ENCODE measurements at regions not wholly inside any gene's neighbourhood (a gene's known extent, or its start where the extent isn't known, plus 50 kb on each side); places are given as distances from the start of the nearest gene placed in this dataset.
A peak's percentile ranks its signal among the peaks of the same experiment; 100 is the strongest.

DNA sequence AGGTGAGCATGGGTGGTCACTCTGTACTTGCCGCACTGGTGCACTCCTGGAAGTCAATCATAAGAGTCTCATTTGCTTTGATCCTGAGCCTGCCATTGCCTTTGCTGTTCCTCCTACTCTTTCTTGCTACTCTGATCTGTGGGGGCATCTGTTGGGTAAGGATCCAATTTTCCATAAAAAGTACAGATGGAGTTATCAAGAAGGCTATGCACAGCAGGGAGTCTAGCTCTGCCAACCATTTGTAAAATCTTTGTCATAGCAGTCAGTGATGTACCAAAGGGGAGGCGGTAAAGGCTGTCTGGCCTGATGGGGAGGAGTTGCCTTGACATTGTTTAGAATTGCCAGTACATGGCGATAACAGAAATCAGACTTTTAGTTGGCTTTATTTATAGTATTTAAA lies 109.0 kb upstream of the PLPPR1 start:
- DNase-seq (ENCODE audit: low read depth) = no peak
- no peak overlapping the region for H3K4me3 ChIP-seq (ENCODE audit: low read depth, low read length)
- TF ChIP-seq CTCF (conservative IDR thresholded peaks at IDR 0.05; ENCODE audit: low read depth, low read length) = no peak

GRCh38 chr9:100926366-100926765 lies 102.2 kb upstream of the PLPPR1 start:
- no peak for TF ChIP-seq CTCF (conservative IDR thresholded peaks at IDR 0.05; ENCODE audit: low read depth, low read length)
- H3K4me3 ChIP-seq (ENCODE audit: low read depth, low read length) = no peak overlapping the region
- DNase-seq (ENCODE audit: low read depth) = no peak

- no peak for DNase-seq (ENCODE audit: low read depth)
- no peak for TF ChIP-seq CTCF (conservative IDR thresholded peaks at IDR 0.05; ENCODE audit: low read depth, low read length)
Measured at GRCh38 chr9:100927763-100928162, 100.8 kb upstream of the PLPPR1 start.

GRCh38 chr9:100933656-100934055 lies 94.9 kb upstream of the PLPPR1 start:
- H3K4me3 ChIP-seq (ENCODE audit: low read depth, low read length) = no peak overlapping the region
- TF ChIP-seq CTCF (conservative IDR thresholded peaks at IDR 0.05; ENCODE audit: low read depth, low read length) = no peak
- DNase-seq (ENCODE audit: low read depth) = peak; percentile 5

More at GRCh38 chr9:100927763-100928162, 100.8 kb upstream of the PLPPR1 start:
- H3K4me3 ChIP-seq (ENCODE audit: low read depth, low read length) = no peak overlapping the region

DNA sequence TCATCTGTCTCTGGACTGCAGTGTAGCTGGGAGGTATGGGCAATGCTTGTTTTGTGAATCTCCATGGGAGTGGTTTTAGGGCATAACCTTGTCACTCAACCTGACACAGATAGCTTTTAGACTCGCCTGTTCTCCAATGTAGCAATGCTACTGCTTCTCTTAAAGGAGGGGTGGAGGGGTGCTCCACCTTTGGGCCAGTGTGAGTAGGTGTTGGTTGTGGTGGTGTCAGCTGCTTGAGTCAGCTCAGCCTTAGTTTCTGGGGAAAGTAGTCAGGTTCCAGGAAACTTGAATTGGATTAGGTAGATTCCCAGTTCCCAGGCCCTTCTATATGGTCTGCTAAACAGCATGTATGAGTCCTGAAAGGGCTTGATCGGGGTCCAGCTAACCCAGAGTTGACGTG lies 91.1 kb upstream of the PLPPR1 start:
- DNase-seq (ENCODE audit: low read depth) = no peak
- no peak overlapping the region for H3K4me3 ChIP-seq (ENCODE audit: low read depth, low read length)
- no peak for TF ChIP-seq CTCF (conservative IDR thresholded peaks at IDR 0.05; ENCODE audit: low read depth, low read length)

DNA sequence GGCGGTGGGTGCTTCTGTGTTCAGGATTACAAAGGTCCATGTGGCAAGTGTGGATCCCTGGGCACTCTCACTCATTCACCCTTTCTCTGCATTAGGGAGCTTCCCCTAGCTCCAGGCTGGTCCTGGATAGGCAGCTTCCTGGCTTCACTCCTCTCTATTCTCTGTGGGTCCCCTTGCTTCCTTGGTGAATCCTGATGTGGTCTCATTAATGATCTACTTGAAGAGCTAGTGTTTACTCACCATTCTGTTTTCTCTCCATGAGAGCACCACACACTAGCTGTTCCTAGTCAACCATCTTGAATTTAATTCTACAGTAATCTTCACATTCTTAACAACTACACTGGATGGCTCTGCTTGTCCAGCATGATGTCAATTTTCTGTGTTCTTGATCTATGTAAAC lies 90.0 kb upstream of the PLPPR1 start:
- no peak overlapping the region for H3K4me3 ChIP-seq (ENCODE audit: low read depth, low read length)
- no peak for DNase-seq (ENCODE audit: low read depth)
- no peak for TF ChIP-seq CTCF (conservative IDR thresholded peaks at IDR 0.05; ENCODE audit: low read depth, low read length)

- H3K4me3 ChIP-seq (ENCODE audit: low read depth, low read length) = no peak overlapping the region
- DNase-seq (ENCODE audit: low read depth) = no peak
- TF ChIP-seq CTCF (conservative IDR thresholded peaks at IDR 0.05; ENCODE audit: low read depth, low read length) = no peak
Measured at GRCh38 chr9:100939636-100940035, 88.9 kb upstream of the PLPPR1 start.
